Left cardiac atrium (tissue), 4 donors: ENCODE measurements at regions not wholly inside any gene's neighbourhood (a gene's known extent, or its start where the extent isn't known, plus 50 kb on each side); places are given as distances from the start of the nearest gene placed in this dataset.

Source experiments
- ATAC-seq, 2 donors: fragments of 200-7000 bp; cut with Tn5 transposase; one replicate each; pipeline ENCODE4 v1.9.1; 2020; ENCODE audit warnings: mild to moderate bottlenecking in 2 of 2, moderate library complexity in 2 of 2
- DNase-seq: peaks from one replicate; pipeline ENCODE4 v3.0.0-alpha.2; 2020
- intact Hi-C, 2 donors: fragments of 100-400 bp; cut with DNase I; formaldehyde crosslinking; loops; one replicate each; pipeline versions ENCODE4 v1.14.1 to v1.15.1; 2022 to 2023
- donor health status: DM: no; HTN: yes; CAD: no.
- donor health status: DM: no; HTN: yes; CAD: no; lungs with severe emphysema.
- donor health status: DM: yes; HTN: yes; CAD: no.
- donor health status: Dilated cardiomyopathy.

- intact Hi-C loops, result no loop called here
- no peak for DNase-seq
Measured at GRCh38 chr5:2902742-2903297, 151.3 kb upstream of the IRX2 start.

GRCh38 chr5:2902186-2902585 is 150.7 kb upstream of the IRX2 start:
- intact Hi-C loops, result no loop called here
- no peak for ATAC-seq

More at GRCh38 chr5:2902742-2903297, 151.3 kb upstream of the IRX2 start:
- no peak for ATAC-seq

GRCh38 chr5:2901511-2901910 is 150.0 kb upstream of the IRX2 start:
- DNase-seq (no peak), ATAC-seq (no peak)
- intact Hi-C loops, result no loop called here

More at GRCh38 chr5:2902186-2902585, 150.7 kb upstream of the IRX2 start:
- DNase-seq, result no peak

- ATAC-seq (no peak), DNase-seq (no peak)
- intact Hi-C loops, result no loop called here
Measured at GRCh38 chr5:2901096-2901495, 149.6 kb upstream of the IRX2 start.

- no peak for DNase-seq
- intact Hi-C loops, result no loop called here
- ATAC-seq, result no peak
Measured at GRCh38 chr5:2900360-2900759, 148.9 kb upstream of the IRX2 start.

- ATAC-seq, result no peak
- intact Hi-C loops, result no loop called here
- no peak for DNase-seq
Measured at GRCh38 chr5:2899311-2899710, 147.8 kb upstream of the IRX2 start.

GRCh38 chr5:2898661-2899060 is 147.2 kb upstream of the IRX2 start:
- DNase-seq (no peak), ATAC-seq (no peak)
- intact Hi-C loops, result no loop called here

- intact Hi-C loops, result no loop called here
- DNase-seq (no peak), ATAC-seq (no peak)
Measured at GRCh38 chr5:2897276-2897961, 145.9 kb upstream of the IRX2 start.

- ATAC-seq (no peak), DNase-seq (no peak)
- intact Hi-C loops, result no loop called here
Measured at GRCh38 chr5:2896371-2897275, 145.1 kb upstream of the IRX2 start.

GRCh38 chr5:2895876-2896275 is 144.4 kb upstream of the IRX2 start:
- DNase-seq, result no peak
- ATAC-seq, result no peak
- intact Hi-C loops, result no loop called here

- DNase-seq, result no peak
- intact Hi-C loops, result no loop called here
- ATAC-seq, result no peak
Measured at GRCh38 chr5:2895196-2895595, 143.7 kb upstream of the IRX2 start.

- intact Hi-C loops, result no loop called here
- DNase-seq, result no peak
- ATAC-seq, result no peak
Measured at GRCh38 chr5:2894736-2895135, 143.3 kb upstream of the IRX2 start.

- no peak for DNase-seq
- intact Hi-C loops, result no loop called here
- ATAC-seq, result no peak
Measured at GRCh38 chr5:2894316-2894715, 142.8 kb upstream of the IRX2 start.

GRCh38 chr5:2892466-2893000 is 141.1 kb upstream of the IRX2 start:
- intact Hi-C loops, result no loop called here
- no peak for ATAC-seq
- DNase-seq, result no peak

- ATAC-seq (no peak), DNase-seq (no peak)
- intact Hi-C loops, result no loop called here
Measured at GRCh38 chr5:2891781-2892180, 140.3 kb upstream of the IRX2 start.

- intact Hi-C loops, result no loop called here
- ATAC-seq (no peak), DNase-seq (no peak)
Measured at GRCh38 chr5:2890011-2890410, 138.5 kb upstream of the IRX2 start.

- intact Hi-C loops, result no loop called here
- DNase-seq (no peak), ATAC-seq (no peak)
Measured at GRCh38 chr5:2888520-2889060, 137.1 kb upstream of the IRX2 start.

GRCh38 chr5:2887481-2888348 is 136.2 kb upstream of the IRX2 start:
- intact Hi-C loops, result no loop called here
- DNase-seq (no peak), ATAC-seq (no peak)

GRCh38 chr5:2886531-2886930 is 135.1 kb upstream of the IRX2 start:
- intact Hi-C loops, result no loop called here
- DNase-seq (no peak), ATAC-seq (no peak)
